HEK293T (cell line): ENCODE measurements at regions not wholly inside any gene's neighbourhood (a gene's known extent, or its start where the extent isn't known, plus 50 kb on each side); places are given as distances from the start of the nearest gene placed in this dataset.

Experiments used
- BHLHE40 ChIP-seq: fragments of 450-650 bp; IDR thresholded peaks from 2 replicates; pipeline ENCODE4 v1.6.1; 2016; ENCODE audit warnings: mild to moderate bottlenecking, moderate library complexity, borderline replicate concordance
- CTBP1 ChIP-seq: fragments of 450-650 bp; IDR thresholded peaks from 2 replicates; pipeline ENCODE4 v1.6.1; 2016; ENCODE audit warnings: borderline replicate concordance
- ELF4 ChIP-seq: fragments of 450-650 bp; IDR thresholded peaks from 2 replicates; pipeline ENCODE4 v1.6.1; 2017; ENCODE audit warnings: antibody characterized with exemption
- FOXA1 ChIP-seq: fragments of 450-650 bp; IDR thresholded peaks from 2 replicates; pipeline ENCODE4 v1.6.1; 2016; ENCODE audit warnings: mild to moderate bottlenecking
- FOXK2 ChIP-seq: fragments of 450-650 bp; IDR thresholded peaks from 2 replicates; pipeline ENCODE4 v1.6.1; 2016; ENCODE audit warnings: mild to moderate bottlenecking
- FOXM1 ChIP-seq: fragments of 450-650 bp; IDR thresholded peaks from 2 replicates; pipeline ENCODE4 v1.6.1; 2017; ENCODE audit warnings: mild to moderate bottlenecking, borderline replicate concordance
- HDGF ChIP-seq: fragments of 450-650 bp; IDR thresholded peaks from 2 replicates; pipeline ENCODE4 v1.6.1; 2017; ENCODE audit warnings: antibody characterized with exemption, borderline replicate concordance
- LEF1 ChIP-seq: fragments of 450-650 bp; IDR thresholded peaks from 2 replicates; pipeline ENCODE4 v1.6.1; 2017; ENCODE audit warnings: mild to moderate bottlenecking, borderline replicate concordance
- NFRKB ChIP-seq: fragments of 450-650 bp; IDR thresholded peaks from 2 replicates; pipeline ENCODE4 v1.6.1; 2016; ENCODE audit warnings: mild to moderate bottlenecking, moderate library complexity
- PKNOX1 ChIP-seq: fragments of 450-650 bp; IDR thresholded peaks from 2 replicates; pipeline ENCODE4 v1.6.1; 2016
- SP1 ChIP-seq: fragments of 450-650 bp; IDR thresholded peaks from 2 replicates; pipeline ENCODE4 v1.6.1; 2017
- SUZ12 ChIP-seq: fragments of 450-650 bp; IDR thresholded peaks from 2 replicates; pipeline ENCODE4 v1.6.1; 2016; ENCODE audit warnings: mild to moderate bottlenecking

- no peak for TF ChIP-seq FOXM1
- TF ChIP-seq SP1: no peak
- no peak for TF ChIP-seq FOXA1
- TF ChIP-seq PKNOX1: no peak
- TF ChIP-seq BHLHE40: no peak
- TF ChIP-seq HDGF: no peak
- TF ChIP-seq NFRKB: no peak
- no peak for TF ChIP-seq FOXK2
- no peak for TF ChIP-seq ELF4
- no peak for TF ChIP-seq LEF1
- no peak for TF ChIP-seq SUZ12
- TF ChIP-seq CTBP1: no peak
Observed at GRCh38 chr17:68125111-68125870, 89.8 kb downstream of the KPNA2 start.
